Esophagus squamous epithelium (tissue), 4 donors: ENCODE measurements at regions not wholly inside any gene's neighbourhood (a gene's known extent, or its start where the extent isn't known, plus 50 kb on each side); places are given as distances from the start of the nearest gene placed in this dataset.

ENCODE experiments used
- CTCF ChIP-seq, 6 experiments: fragments of 450-650 bp in 4 of 6; fragments of 200-600 bp in 2 of 6; sonication (generic) in 2 of 6; IDR thresholded peaks; one replicate each; pipeline ENCODE4 v1.5.1; 2016 to 2019; ENCODE audit warnings: antibody characterized with exemption in 6 of 6, mild to moderate bottlenecking in 4 of 6, moderate library complexity in 4 of 6
- POLR2A ChIP-seq, 4 donors: fragments of 450-650 bp; IDR thresholded peaks; one replicate each; pipeline ENCODE4 v1.6.1; 2017; ENCODE audit warnings: antibody characterized with exemption in 4 of 4, mild to moderate bottlenecking in 4 of 4, moderate library complexity in 3 of 4

GRCh38 chr4:96093057-96093456 lies 253.2 kb downstream of the PDHA2 start:
- TF ChIP-seq CTCF (IDR thresholded peaks at IDR 0.05) (no peak), POLR2A (IDR thresholded peaks at IDR 0.05) (no peak)
